KBM-7 (cell line): ENCODE measurements at regions not wholly inside any gene's neighbourhood (a gene's known extent, or its start where the extent isn't known, plus 50 kb on each side); places are given as distances from the start of the nearest gene placed in this dataset.
"Not testable (repeated sequence)": the region's sequence is repeated elsewhere in the genome, so short reads cannot be mapped to it uniquely, and the experiment has no call there.

Source experiments
- DNase-seq: peaks from one replicate; pipeline ENCODE4 v3.0.0-alpha.2; 2015
- in situ Hi-C: fragments of 300-500 bp; cut with MboI; formaldehyde crosslinking; loops from 2 replicates; pipeline ENCODE4 v1.14.3; 2020; ENCODE audit warnings: low sequenced_read_pairs, low pct_unique_long_range_greater_than_20kb, mixed read lengths

DNA sequence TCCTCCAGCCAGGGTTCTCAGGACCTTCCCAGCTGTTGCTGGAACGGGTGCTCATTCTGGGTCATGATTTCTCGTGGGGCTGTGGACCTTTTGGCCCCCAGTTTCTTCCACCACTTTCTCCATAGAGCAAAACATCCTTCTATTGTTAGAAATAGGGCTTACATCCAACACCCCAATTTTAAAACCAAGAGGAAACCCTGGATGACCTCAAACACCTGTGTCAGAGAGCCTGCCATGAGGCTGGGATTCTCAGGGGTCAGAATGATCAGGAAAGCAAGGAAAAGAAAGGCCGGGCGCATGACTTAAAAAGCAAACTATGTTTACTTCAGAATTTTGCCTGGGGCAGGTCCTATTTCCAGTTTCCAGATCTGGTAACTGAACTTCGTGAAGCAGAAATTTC lies 307.9 kb upstream of the MEIS1 start:
- DNase-seq, result no peak
- in situ Hi-C loops, result no loop called here

- DNase-seq, result no peak
- in situ Hi-C loops, result no loop called here
Measured at GRCh38 chr2:66125951-66126350, 309.0 kb upstream of the MEIS1 start.

DNA sequence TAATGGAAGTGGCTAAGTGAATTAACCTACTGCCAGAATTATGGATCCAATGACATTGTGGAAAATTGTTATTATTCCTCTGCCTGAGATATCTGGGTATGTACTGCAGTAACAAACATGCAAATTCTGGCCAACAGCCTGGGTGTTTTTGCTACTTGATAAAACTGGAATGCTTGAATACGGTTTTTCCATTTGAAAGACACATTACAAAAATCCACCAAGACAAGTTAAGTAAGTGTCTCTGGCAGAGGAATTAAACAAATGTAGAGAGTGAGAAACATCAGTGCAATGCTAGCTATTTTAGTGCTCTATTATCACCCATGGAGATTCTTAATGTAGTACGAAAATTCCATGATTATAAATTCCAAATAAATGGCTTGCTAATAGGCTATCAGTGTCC lies 312.4 kb upstream of the MEIS1 start:
- no peak for DNase-seq
- in situ Hi-C loops, result no loop called here

GRCh38 chr2:66121946-66122345 lies 313.0 kb upstream of the MEIS1 start:
- no peak for DNase-seq
- in situ Hi-C loops, result no loop called here

- no peak for DNase-seq
- in situ Hi-C loops, result no loop called here
Measured at GRCh38 chr2:66113988-66114625, 320.8 kb upstream of the MEIS1 start.

GRCh38 chr2:66111706-66112105 lies 323.2 kb upstream of the MEIS1 start:
- in situ Hi-C loops, result no loop called here
- no peak for DNase-seq

- DNase-seq, result no peak
- in situ Hi-C loops, result no loop called here
Measured at GRCh38 chr2:66110608-66111007, 324.3 kb upstream of the MEIS1 start.

GRCh38 chr2:66110086-66110485 lies 324.8 kb upstream of the MEIS1 start:
- in situ Hi-C loops, result no loop called here
- DNase-seq, result no peak

DNA sequence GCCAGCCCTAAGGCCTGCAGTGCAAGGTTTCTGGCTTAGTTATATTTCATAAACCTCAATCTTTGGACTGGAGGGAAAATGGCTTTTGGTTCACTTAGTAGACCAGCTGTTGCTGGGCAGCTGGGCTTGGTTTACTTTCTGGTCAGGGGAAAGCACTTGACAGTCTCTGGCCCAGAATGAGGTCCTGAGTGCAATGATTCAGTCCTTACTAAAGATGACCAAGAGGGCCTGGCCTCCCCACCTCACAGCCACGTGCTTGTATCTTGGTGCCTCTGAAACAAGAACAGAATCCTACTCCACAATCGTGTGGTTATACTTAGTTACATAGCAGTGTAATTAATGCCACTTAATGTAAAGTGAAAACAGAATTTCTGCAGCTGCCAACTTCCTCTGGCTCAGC lies 325.5 kb upstream of the MEIS1 start:
- in situ Hi-C loops, result no loop called here

DNA sequence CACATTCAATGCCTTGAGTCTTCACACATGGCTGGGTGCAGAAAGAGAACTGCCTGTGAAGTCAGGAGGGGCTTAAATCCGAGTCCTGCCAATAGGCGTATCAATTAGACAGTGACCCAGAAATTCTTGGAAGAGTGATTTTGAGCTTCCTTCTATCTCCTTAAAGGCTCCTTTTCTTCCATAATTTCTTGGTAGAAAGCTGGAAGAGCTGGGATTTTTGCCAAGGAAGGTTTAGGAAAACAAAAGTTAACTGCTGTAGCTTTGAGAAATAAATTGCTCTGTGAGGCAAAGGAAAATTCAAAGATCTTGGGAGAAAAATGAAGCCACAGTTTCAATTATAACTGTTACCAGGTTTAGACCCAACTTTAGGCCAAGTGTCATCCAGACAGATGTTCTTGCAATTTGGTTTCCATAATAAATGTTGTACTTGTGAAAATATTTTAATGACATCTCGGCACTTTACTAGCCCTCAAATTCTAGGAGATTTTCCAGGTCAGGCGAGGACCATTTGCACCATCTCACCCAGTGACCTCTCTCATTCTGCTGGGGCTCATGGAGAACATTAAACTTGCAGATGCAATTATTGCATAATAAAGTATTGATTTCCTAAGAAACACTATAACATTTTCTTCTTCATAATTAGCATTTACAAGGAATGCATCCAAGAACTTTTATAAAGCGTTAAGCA lies 329.7 kb upstream of the MEIS1 start:
- in situ Hi-C loops, result no loop called here

More for the DNA sequence above, 325.5 kb upstream of the MEIS1 start:
- DNase-seq, result no peak

GRCh38 chr2:66103581-66103980 lies 331.3 kb upstream of the MEIS1 start:
- in situ Hi-C loops, result no loop called here
- no peak for DNase-seq

More for the DNA sequence above, 329.7 kb upstream of the MEIS1 start:
- DNase-seq, result no peak

- in situ Hi-C loops, result no loop called here
Measured at GRCh38 chr2:66101206-66101605, 333.7 kb upstream of the MEIS1 start.

GRCh38 chr2:66095820-66096345 lies 339.0 kb upstream of the MEIS1 start:
- DNase-seq, result no peak
- in situ Hi-C loops, result no loop called here

More at GRCh38 chr2:66101206-66101605, 333.7 kb upstream of the MEIS1 start:
- DNase-seq, result no peak

DNA sequence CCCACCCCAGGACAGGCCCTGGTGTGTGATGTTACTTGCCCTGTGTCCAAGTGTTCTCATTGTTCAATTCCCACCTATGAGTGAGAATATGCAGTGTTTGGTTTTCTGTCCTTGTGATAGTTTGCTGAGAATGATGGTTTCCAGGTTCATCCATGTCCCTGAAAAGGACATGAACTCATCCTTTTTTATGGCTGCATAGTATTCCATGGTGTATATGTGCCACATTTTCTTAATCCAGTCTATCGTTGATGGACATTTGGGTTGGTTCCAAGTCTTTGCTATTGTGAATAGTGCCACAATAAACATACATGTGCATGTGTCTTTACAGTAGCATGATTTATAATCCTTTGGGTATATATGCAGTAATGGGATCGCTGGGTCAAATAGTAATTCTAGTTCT lies 340.2 kb upstream of the MEIS1 start:
- in situ Hi-C loops, DNase-seq: not testable (repeated sequence)

DNA sequence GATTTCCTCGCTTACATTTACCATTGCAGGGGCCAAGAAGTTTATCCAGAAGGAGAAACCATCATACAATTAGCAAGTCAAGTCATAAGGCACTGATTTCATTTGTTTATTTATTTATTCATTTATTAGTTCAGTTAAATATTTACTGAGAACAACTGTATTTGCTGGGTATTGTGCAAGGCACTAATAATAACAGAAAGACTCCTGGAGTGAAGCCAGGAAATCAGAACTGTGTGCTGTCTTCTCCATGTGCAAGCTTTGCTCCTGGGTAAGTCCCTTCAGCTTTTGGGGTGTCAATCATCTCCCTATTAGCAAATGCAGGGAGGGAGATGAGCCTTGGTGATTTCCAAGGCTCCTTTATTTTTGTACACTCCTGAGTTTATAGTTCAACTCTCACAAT lies 341.6 kb upstream of the MEIS1 start:
- no peak for DNase-seq
- in situ Hi-C loops, result no loop called here

DNA sequence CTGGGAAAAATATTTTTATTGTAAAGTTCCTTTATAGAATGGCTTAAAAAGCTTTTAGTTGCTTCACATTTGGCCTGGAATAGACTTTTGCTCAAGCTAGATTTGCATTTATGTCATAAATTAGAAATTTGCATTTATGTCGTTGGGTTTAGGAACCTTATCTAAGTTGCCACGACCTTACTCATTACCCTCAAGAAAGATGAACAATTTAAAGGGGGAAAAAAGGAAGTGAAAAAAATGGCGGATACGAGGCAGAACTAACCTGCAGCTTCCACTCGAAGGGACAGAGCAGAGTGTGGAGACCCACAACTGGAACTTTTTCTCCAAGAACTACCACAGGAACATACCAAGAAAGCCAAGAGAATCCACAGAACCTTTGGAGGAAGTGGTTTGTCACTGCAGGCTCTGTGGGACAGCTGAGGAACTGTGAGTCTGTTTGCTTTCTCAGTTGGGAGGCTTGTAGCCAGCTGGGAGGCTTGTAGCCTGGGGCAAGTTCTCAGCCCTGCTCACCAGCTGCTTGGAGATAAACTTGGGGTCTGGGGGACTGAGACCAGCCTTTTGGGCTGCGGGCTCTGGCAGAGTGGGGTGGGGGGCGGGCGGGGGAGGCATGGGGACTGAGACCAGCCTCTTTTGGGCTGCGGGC lies 349.9 kb upstream of the MEIS1 start:
- in situ Hi-C loops, result no loop called here
- DNase-seq, result no peak

DNA sequence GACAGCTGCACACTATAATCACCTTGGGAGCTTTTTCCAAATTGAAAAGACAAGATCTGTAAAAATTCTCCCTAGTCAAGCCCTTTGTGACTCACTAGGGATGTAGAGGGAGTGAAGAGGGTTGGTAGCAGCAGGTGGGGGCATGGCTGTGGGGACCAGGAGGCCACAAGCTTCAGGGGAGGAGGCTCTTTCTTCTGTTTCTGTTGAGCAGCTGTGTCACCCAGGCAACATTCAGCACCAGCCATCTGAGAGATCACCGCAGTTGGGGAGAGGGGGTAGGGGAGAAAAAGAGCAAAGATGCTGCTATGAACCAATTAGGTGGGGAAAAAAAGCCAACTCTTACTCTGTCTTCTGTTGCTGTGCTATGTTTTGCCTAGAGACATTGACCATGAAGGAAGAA lies 352.3 kb upstream of the MEIS1 start:
- in situ Hi-C loops, result no loop called here
- DNase-seq, result no peak

DNA sequence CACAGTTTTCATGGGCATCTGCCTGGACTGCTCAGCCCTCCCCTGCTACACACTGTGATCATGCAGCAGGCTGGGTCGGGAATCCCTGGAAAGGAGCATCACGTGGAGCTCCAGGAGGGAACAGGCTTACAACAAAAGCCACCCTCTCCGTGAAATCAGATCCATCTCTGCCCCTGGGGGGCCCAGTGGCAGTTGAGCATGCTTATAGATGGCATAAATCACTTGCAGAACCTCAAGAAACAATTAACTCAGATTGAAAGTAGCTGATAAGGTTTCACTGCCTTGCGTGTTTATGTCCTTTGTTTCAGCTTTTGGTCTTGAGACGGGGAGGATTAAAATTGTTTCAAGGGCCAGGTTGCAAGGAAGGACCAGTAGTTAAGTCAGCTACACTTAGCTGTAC lies 354.8 kb upstream of the MEIS1 start:
- DNase-seq, result no peak
- in situ Hi-C loops, result no loop called here

GRCh38 chr2:66073172-66073571 lies 361.8 kb upstream of the MEIS1 start:
- in situ Hi-C loops, result no loop called here
- no peak for DNase-seq
